H1 (cell line): ENCODE measurements at regions not wholly inside any gene's neighbourhood (a gene's known extent, or its start where the extent isn't known, plus 50 kb on each side); places are given as distances from the start of the nearest gene placed in this dataset.

Source experiments
- CTCF ChIA-PET: fragments of 300-600 bp; sonication (Branson Sonifier 250); formaldehyde crosslinking; loops from one replicate; lab custom pipeline; 2021; ENCODE audit not compliant: partially characterized antibody; lab: Charles Lee
- POLR2A ChIA-PET: fragments of 300-600 bp; sonication (Branson Sonifier 250); formaldehyde crosslinking; loops from one replicate; lab custom pipeline; 2021; ENCODE audit warnings: inconsistent platforms; ENCODE audit not compliant: partially characterized antibody; lab: Charles Lee
- DNase-seq, 2 experiments: peaks; one replicate each; pipeline versions ENCODE4 v3.0.0 to v3.0.0-alpha.2; 2010 to 2022; ENCODE audit warnings: low spot score in 2 of 2, low read depth in 1 of 2, mixed read lengths in 1 of 2
- FAIRE-seq: peaks from 2 replicates; lab custom pipeline; 2011; peaks lifted over from hg19 to GRCh38; lab: Jason Lieb, UNC
- H2AFZ ChIP-seq: 2 replicates; pipeline ENCODE4 v1.8.1; 2012; ENCODE audit warnings: low read length, inconsistent platforms
- H2AK5ac ChIP-seq: 2 replicates; pipeline ENCODE4 v1.6.1; 2013; ENCODE audit warnings: low read depth, low read length
- H2BK120ac ChIP-seq: replicated peaks from 2 replicates; pipeline ENCODE3; 2013; ENCODE audit warnings: low read depth, low read length, inconsistent platforms
- H2BK12ac ChIP-seq: 2 replicates; pipeline ENCODE4 v1.6.1; 2013; ENCODE audit warnings: low read depth, low read length
- H2BK15ac ChIP-seq: 2 replicates; pipeline ENCODE4 v1.6.1; 2013; ENCODE audit warnings: low read length
- H2BK20ac ChIP-seq: 2 replicates; pipeline ENCODE4 v1.6.1; 2013; ENCODE audit warnings: low read length
- H2BK5ac ChIP-seq: 2 replicates; pipeline ENCODE4 v1.6.1; 2013; ENCODE audit warnings: low read depth, low read length
- H3K14ac ChIP-seq: 2 replicates; pipeline ENCODE4 v1.6.1; 2013; ENCODE audit warnings: inconsistent platforms; ENCODE audit not compliant: insufficient read length
- H3K18ac ChIP-seq: 2 replicates; pipeline ENCODE4 v1.6.1; 2013; ENCODE audit warnings: low read length; ENCODE audit errors: extremely low read depth
- H3K23ac ChIP-seq: 2 replicates; pipeline ENCODE4 v1.6.1; 2013; ENCODE audit warnings: inconsistent platforms; ENCODE audit not compliant: insufficient read length
- H3K23me2 ChIP-seq: 2 replicates; pipeline ENCODE4 v1.6.1; 2013; ENCODE audit warnings: low read depth, low read length
- H3K27ac ChIP-seq: 2 replicates; pipeline ENCODE4 v1.6.1; 2011; ENCODE audit warnings: low read depth, low read length, inconsistent platforms
- H3K27me3 ChIP-seq, 4 experiments: replicated peaks in 1 of 4; 1 replicate in 1 of 4; 2 replicates in 3 of 4; pipeline versions ENCODE4 v1.6.1 to v1.8.1; 2011 to 2013; ENCODE audit warnings: low read length in 3 of 4, mild to moderate bottlenecking in 3 of 4, inconsistent platforms in 2 of 4, mixed read lengths in 2 of 4, moderate library complexity in 1 of 4; ENCODE audit not compliant: control insufficient read depth in 3 of 4, insufficient read depth in 3 of 4; ENCODE audit errors: extremely low read depth in 1 of 4
- H3K36me3 ChIP-seq, 4 experiments: 2 replicates each; pipeline versions ENCODE4 v1.6.1 to v1.8.1; 2011 to 2013; ENCODE audit warnings: mild to moderate bottlenecking in 4 of 4, low read length in 3 of 4, moderate library complexity in 2 of 4, control low read depth in 1 of 4, inconsistent platforms in 1 of 4; ENCODE audit not compliant: insufficient read depth in 4 of 4, control insufficient read depth in 2 of 4
- H3K4ac ChIP-seq: replicated peaks from 2 replicates; pipeline ENCODE3; 2013; ENCODE audit warnings: low read length, low read depth, mixed read lengths, inconsistent platforms; ENCODE audit not compliant: insufficient read length
- H3K4me1 ChIP-seq, 4 experiments: replicated peaks in 1 of 4; 1 replicate in 1 of 4; 2 replicates in 3 of 4; pipeline versions ENCODE4 v1.6.1 to v1.8.1; 2011 to 2013; ENCODE audit warnings: low read length in 3 of 4, inconsistent platforms in 2 of 4, mixed read lengths in 1 of 4; ENCODE audit not compliant: insufficient read depth in 4 of 4, control insufficient read depth in 3 of 4
- H3K4me2 ChIP-seq, 2 experiments: 2 replicates each; pipeline versions ENCODE4 v1.6.1 to v1.8.1; 2011 to 2013; ENCODE audit warnings: low read depth in 2 of 2, low read length in 2 of 2, control low read depth in 1 of 2, inconsistent platforms in 1 of 2, mild to moderate bottlenecking in 1 of 2; ENCODE audit not compliant: insufficient read depth in 1 of 2
- H3K4me3 ChIP-seq, 4 experiments: fragments of 200-600, 300-600 bp in 1 of 4; sonication (generic), shearing (Covaris generic), sonication (Bioruptor Twin) in 1 of 4; 2 replicates each; pipeline versions ENCODE4 v1.5.1 to v1.8.1; 2011 to 2016; ENCODE audit warnings: low read length in 4 of 4, low read depth in 3 of 4, control low read depth in 2 of 4, inconsistent platforms in 2 of 4, mild to moderate bottlenecking in 2 of 4, mixed read lengths in 1 of 4, moderate library complexity in 1 of 4; ENCODE audit not compliant: insufficient read depth in 2 of 4; ENCODE audit errors: extremely low read depth in 1 of 4
- H3K56ac ChIP-seq: replicated peaks from 2 replicates; pipeline ENCODE3; 2013; ENCODE audit warnings: low read depth, mild to moderate bottlenecking, mixed read lengths, low read length, inconsistent platforms; ENCODE audit not compliant: insufficient read length
- H3K79me1 ChIP-seq: 2 replicates; pipeline ENCODE4 v1.6.1; 2013; ENCODE audit warnings: low read depth, low read length, control low read depth
- H3K79me2 ChIP-seq, 2 experiments: 2 replicates each; pipeline versions ENCODE4 v1.6.1 to v1.8.1; 2012 to 2013; ENCODE audit warnings: low read length in 2 of 2, mild to moderate bottlenecking in 2 of 2, inconsistent platforms in 1 of 2; ENCODE audit not compliant: insufficient read depth in 2 of 2, control insufficient read depth in 1 of 2
- H3K9ac ChIP-seq, 4 experiments: replicated peaks in 1 of 4; 1 replicate in 1 of 4; 2 replicates in 3 of 4; pipeline versions ENCODE4 v1.6.1 to v1.8.1; 2011 to 2013; ENCODE audit warnings: low read depth in 3 of 4, low read length in 3 of 4, control low read depth in 2 of 4, mild to moderate bottlenecking in 2 of 4, moderate library complexity in 2 of 4, inconsistent platforms in 1 of 4; ENCODE audit errors: extremely low read depth in 1 of 4
- H3K9me3 ChIP-seq, 2 experiments: 2 replicates each; pipeline versions ENCODE4 v1.6.1 to v1.8.1; 2012 to 2013; ENCODE audit warnings: mild to moderate bottlenecking in 2 of 2, moderate library complexity in 2 of 2, control low read depth in 1 of 2, inconsistent platforms in 1 of 2, low read depth in 1 of 2, low read length in 1 of 2, mixed read lengths in 1 of 2; ENCODE audit not compliant: insufficient read depth in 2 of 2
- H4K20me1 ChIP-seq, 2 experiments: replicated peaks in 1 of 2; 2 replicates each; pipeline versions ENCODE3 to v1.8.1; 2011 to 2013; ENCODE audit warnings: inconsistent platforms in 2 of 2, low read length in 2 of 2, mild to moderate bottlenecking in 1 of 2; ENCODE audit not compliant: insufficient read depth in 2 of 2, control insufficient read depth in 1 of 2
- H4K5ac ChIP-seq: 2 replicates; pipeline ENCODE4 v1.6.1; 2013; ENCODE audit warnings: low read length, low read depth, mixed read lengths, inconsistent platforms; ENCODE audit not compliant: insufficient read length
- H4K8ac ChIP-seq: 2 replicates; pipeline ENCODE4 v1.8.0; 2013; ENCODE audit warnings: mild to moderate bottlenecking, moderate library complexity, low read length, inconsistent platforms; ENCODE audit not compliant: insufficient read depth; ENCODE audit errors: extremely low read depth
- H4K91ac ChIP-seq: replicated peaks from 2 replicates; pipeline ENCODE3; 2013; ENCODE audit warnings: low read length, mixed read lengths, inconsistent platforms; ENCODE audit not compliant: insufficient read length
- CHD7 ChIP-seq: fragments of 300-600 bp; sonication (generic); IDR thresholded peaks from 2 replicates; pipeline ENCODE4 v1.7.1; 2012; ENCODE audit warnings: low read length, moderate library complexity, mild to moderate bottlenecking, inconsistent platforms; ENCODE audit not compliant: insufficient replicate concordance
- WGBS, 2 experiments: shearing (Covaris generic) in 1 of 2; methylation state at CpG; one replicate each; pipeline versions ENCODE4 v1.1.6 to v1.1.7; 2013 to 2015; ENCODE audit warnings: low lambda C conversion rate in 2 of 2, mixed read lengths in 2 of 2, inconsistent platforms in 1 of 2, low coverage in 1 of 2, missing lambda C conversion rate in 1 of 2; ENCODE audit not compliant: insufficient replicate concordance in 2 of 2, insufficient coverage in 1 of 2, insufficient read length in 1 of 2; ENCODE audit errors: extremely low coverage in 1 of 2, missing lambda C conversion rate in 1 of 2; 5-methylcytosine and 5-hydroxymethylcytosine counted together

- Histone ChIP-seq H3K23me2 (no peaks in the 10 kb centered on the region), H3K4me2 (no peak overlapping the region), H4K91ac (no peak overlapping the region), H2AK5ac (no peak overlapping the region), H2BK12ac (no peak overlapping the region), H3K23ac (no peak overlapping the region), H3K9ac (no peak overlapping the region), H3K4ac (no peak overlapping the region), H3K14ac (no peak overlapping the region), H3K56ac (no peak overlapping the region), H3K36me3 (no peaks in the 10 kb centered on the region), H4K8ac (no peak overlapping the region), H2BK20ac (no peak overlapping the region), H3K79me2 (no peaks in the 10 kb centered on the region), H4K5ac (no peak overlapping the region), H3K4me1 (peaks cover 0 to 4% (median 0%) of the 10 kb centered on the region in 4 experiments; a peak in 1 of 7 replicates), H3K27ac (no peak overlapping the region), H3K4me3 (no peak overlapping the region), H2BK120ac (no peak overlapping the region), H2BK5ac (no peak overlapping the region), H3K79me1 (no peaks in the 10 kb centered on the region), H3K18ac (no peak overlapping the region), H2AFZ (peak overlapping the region; percentile 9), H4K20me1 (no peaks in the 10 kb centered on the region), H3K9me3 (no peaks in the 10 kb centered on the region; a peak in 1 of 4 replicates), H3K27me3 (no peaks in the 10 kb centered on the region), H2BK15ac (no peak overlapping the region)
- CTCF ChIA-PET: no interaction called here
- 97% methylated on average over 2 of the region's 2 CpGs; no CpG with 5 or more reads in 1 of the 2 experiments for WGBS, 2 experiments
- FAIRE-seq (no peak), DNase-seq (no peak)
- POLR2A ChIA-PET: no interaction called here
- no peak for TF ChIP-seq CHD7
These were observed 521.1 kb upstream of the MGAT4C start for GRCh38 chr12:86777325-86777724.
